ENCODE measurements at regions not wholly inside any gene's neighbourhood (a gene's known extent, or its start where the extent isn't known, plus 50 kb on each side); places are given as distances from the start of the nearest gene placed in this dataset.

DNA sequence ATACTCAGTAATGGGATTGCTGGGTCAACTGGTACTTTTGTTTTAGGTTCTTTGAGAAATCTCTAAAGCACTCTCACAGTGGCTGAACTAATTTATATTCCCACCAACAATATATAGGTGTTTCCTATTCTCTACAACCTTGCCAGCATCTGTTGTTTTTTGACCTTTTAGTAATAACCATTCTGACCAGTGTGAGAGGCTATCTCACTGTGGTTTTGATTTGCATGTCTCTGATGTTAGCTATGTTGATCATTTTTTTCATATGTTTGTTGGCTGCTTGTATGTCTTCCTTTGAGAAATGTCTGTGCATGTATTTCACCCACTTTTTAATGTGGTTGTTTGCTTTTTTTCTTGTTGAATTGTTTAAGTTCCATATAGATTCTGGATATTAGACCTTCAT is 98.2 kb upstream of the DCBLD2 start:
- no peak for DNase-seq (ENCODE audit: low spot score)

GRCh38 chr3:98994128-98994762 is 92.8 kb upstream of the DCBLD2 start:
- no peak for DNase-seq (ENCODE audit: low spot score)

GRCh38 chr3:98991393-98991792 is 89.9 kb upstream of the DCBLD2 start:
- no peak for DNase-seq (ENCODE audit: low spot score)

DNA sequence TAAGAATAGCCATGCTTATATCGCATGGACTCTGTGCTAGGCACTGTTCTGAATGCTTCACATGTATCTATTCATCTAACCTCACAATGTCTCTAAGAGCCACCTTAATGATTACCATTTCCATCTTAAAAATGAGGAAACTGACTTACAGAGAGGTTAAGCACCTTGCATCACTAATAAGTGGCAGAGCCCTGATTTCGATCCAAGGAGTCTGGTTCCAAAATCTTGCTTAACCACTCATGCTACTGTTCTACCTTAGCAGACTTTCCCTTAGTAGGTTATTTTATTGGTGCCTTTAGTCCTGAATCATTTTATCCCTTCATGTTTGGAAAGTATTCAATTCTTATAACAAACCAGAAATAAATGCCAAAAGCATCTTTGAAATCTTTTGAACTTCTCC is 89.2 kb upstream of the DCBLD2 start:
- DNase-seq (ENCODE audit: low spot score): no peak

- DNase-seq (ENCODE audit: low spot score): no peak
Measured at GRCh38 chr3:98986073-98986472, 84.6 kb upstream of the DCBLD2 start.

DNA sequence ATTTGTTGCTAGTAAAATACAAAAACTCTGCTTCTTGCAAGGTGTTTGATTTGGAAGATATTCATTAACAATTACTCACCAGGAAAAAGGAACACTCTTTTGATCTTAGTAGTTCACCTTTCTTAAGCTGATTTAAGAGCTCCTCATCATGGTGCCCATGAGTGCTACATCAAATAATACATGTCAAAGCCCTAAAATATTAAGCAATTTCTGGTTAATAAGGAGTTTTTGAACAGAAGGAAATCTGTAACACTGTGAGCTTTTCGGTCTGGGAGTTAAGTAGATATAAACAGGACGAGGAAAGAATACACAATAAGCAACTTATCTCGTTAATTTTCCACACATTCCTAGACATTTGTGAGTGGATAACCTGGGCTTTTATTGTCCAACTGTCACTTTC is 83.9 kb upstream of the DCBLD2 start:
- no peak for DNase-seq (ENCODE audit: low spot score)

- DNase-seq (ENCODE audit: low spot score): no peak
Measured at GRCh38 chr3:98984024-98984423, 82.5 kb upstream of the DCBLD2 start.

- DNase-seq (ENCODE audit: low spot score): no peak
Measured at GRCh38 chr3:98982351-98982750, 80.9 kb upstream of the DCBLD2 start.

DNA sequence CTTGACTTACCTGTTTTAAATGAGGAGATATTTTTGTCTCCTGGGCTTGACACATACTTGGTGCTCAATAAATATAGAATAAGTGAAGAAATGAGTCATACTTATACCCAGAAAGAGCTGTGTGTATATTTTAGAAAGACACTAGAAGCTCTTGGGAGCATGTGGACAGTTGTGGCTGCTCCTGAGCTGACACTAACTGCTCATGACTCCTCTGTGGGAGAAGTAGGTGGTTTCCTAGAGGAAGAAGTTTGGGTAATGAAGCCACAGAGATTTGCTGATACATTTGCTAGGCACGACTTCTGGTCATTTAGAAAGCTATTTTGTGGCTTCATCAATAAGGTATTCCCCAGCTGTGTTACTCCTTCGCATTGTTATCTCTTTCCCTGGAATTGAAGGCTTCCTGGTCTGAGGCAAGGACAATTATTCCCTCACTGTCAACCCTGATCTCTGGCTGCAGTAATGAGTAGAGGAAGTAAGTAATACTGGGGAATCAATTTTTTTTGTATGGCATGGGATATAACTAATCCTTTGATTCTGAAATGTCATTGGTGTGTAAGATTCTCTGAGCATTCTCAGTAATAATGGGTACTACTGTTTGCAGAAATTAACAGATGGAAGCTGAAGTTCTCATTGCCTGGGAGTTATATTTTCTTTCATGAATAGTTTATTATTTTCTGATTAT is 79.6 kb upstream of the DCBLD2 start:
- no peak for DNase-seq (ENCODE audit: low spot score)

- DNase-seq (ENCODE audit: low spot score): no peak
Measured at GRCh38 chr3:98979296-98979695, 77.8 kb upstream of the DCBLD2 start.

DNA sequence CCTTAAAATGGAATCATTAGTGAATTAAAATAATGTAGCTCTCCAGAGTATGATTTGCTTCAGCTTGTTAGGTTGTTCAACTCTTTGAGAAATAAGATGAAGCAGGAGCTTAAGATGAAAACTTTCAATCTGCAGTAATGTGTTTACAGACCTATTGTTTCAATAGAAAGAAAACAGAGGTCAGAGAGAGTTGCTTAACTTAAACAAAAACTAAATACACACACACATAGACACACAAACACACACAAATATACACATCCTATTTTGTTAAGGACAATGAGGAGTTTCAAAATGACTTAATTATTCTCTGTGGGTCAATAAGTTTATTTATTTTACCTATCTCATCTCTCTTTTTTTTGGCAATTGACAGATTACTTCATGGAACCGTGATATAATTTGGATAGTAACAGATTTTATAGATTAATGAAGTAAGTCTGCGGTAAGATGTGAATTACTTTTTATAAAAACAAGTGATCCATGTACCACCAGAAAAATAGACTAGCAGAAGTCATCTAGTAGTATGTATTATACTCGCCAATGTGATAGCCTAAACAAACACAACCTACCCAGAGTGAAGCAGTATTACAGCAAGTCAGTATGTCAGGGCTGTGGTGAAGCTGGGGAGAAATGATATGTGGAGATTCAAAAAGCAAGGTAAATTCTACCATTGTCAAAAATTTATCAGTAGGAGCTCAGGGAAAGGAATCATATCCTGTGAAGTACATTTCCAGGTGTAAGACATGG is 76.7 kb upstream of the DCBLD2 start:
- no peak for DNase-seq (ENCODE audit: low spot score)

- DNase-seq (ENCODE audit: low spot score): no peak
Measured at GRCh38 chr3:98977520-98977919, 76.0 kb upstream of the DCBLD2 start.

GRCh38 chr3:98974442-98974841 is 72.9 kb upstream of the DCBLD2 start:
- DNase-seq (ENCODE audit: low spot score): no peak

GRCh38 chr3:98972720-98973119 is 71.2 kb upstream of the DCBLD2 start:
- no peak for DNase-seq (ENCODE audit: low spot score)

DNA sequence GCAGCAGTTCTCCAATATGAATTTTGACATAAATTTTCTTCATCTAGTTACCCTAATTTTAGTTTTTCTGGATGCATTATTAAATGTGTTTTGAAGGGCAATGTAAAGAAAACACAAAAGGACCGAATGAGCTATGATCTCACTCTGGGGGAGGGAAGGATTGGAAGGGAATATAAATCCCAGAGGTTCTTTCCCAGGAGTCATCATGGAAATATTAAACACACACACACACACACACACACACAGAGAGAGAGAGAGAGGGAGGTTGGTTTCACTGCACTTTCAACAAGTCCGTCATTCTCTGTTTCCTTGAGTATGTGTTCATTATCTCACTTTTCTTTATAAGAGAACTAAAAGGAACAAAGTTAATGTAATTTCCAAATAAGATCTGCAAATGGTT is 70.7 kb upstream of the DCBLD2 start:
- no peak for DNase-seq (ENCODE audit: low spot score)

- no peak for DNase-seq (ENCODE audit: low spot score)
Measured at GRCh38 chr3:98971169-98971681, 69.7 kb upstream of the DCBLD2 start.

GRCh38 chr3:98969295-98969694 is 67.8 kb upstream of the DCBLD2 start:
- no peak for DNase-seq (ENCODE audit: low spot score)

- no peak for DNase-seq (ENCODE audit: low spot score)
Measured at GRCh38 chr3:98968824-98969223, 67.3 kb upstream of the DCBLD2 start.

- DNase-seq (ENCODE audit: low spot score): no peak
Measured at GRCh38 chr3:98968347-98968746, 66.9 kb upstream of the DCBLD2 start.

DNA sequence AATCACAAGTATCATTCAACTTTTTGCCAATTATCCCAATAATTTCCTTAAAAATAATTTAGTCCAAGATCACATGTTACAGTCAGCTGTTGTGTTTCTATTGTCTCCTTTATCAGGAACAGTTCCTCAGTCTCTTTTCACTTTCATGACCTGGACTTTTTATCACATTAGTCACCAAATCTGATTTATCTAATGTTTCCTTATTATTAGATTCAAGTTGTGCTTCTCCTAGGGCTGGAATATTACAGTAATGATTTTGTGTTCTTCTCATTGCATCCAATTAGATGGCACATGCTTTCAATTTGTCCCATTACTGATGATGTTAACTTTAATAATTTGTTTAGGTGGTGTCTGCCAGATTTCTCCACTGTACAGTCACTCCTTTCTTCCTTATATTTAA is 66.3 kb upstream of the DCBLD2 start:
- DNase-seq (ENCODE audit: low spot score): no peak

DNA sequence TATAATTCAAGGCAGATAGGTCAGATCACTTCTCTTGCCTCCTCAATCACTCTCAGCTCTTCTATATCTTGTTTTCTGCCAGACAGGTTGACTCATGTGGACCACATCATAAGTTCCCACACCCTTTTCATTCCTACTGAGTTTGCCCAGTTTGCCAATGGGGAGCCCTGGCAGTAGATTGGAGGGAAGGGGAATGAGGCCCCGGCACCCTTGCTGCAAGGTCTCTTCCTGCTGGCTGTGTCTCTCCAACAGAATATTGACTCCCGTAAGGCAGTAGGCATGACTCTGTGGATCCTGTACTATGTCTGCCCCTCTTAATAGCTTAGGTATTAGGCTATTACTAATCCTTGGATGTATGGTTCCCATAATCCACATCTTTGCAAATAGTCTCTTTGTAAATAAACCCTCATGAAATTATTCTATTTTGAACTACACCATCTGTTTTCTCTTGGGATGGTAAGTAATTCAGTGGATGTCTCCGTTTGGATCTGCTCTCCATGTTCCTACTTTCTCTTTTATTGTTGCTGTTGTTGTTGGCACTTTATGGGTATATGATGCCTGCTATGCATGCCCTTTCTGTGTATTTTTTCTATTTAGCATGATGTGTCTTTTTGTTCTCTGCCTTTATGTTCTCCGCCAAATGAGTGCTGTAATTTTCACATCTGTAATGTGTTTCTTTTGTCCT is 65.5 kb upstream of the DCBLD2 start:
- no peak for DNase-seq (ENCODE audit: low spot score)

- no peak for DNase-seq (ENCODE audit: low spot score)
Measured at GRCh38 chr3:98966434-98966833, 64.9 kb upstream of the DCBLD2 start.
